ENCODE measurements at regions not wholly inside any gene's neighbourhood (a gene's known extent, or its start where the extent isn't known, plus 50 kb on each side); places are given as distances from the start of the nearest gene placed in this dataset.

GRCh38 chr3:3303636-3304035 is 124.1 kb upstream of the CRBN start:
- no peak overlapping the region for H2AFZ ChIP-seq (ENCODE audit: insufficient read depth, low read depth, low read length, poor library complexity, severe bottlenecking)
- no peaks in the 10 kb centered on the region for H3K36me3 Mint-ChIP-seq
- H3K4me2 ChIP-seq (replicated peaks; ENCODE audit: extremely low read depth, low read length, poor library complexity, severe bottlenecking), result no peak overlapping the region
- no peak overlapping the region for H3K27ac ChIP-seq (ENCODE audit: low read depth in 1 of 2, low read length in 2 of 2)
- H3K36me3 ChIP-seq (replicated peaks in 1 of 2; ENCODE audit: control insufficient read depth in 1 of 2, insufficient read depth in 2 of 2, low read length in 2 of 2), result no peaks in the 10 kb centered on the region
- no peaks in the 10 kb centered on the region for H3K9me3 ChIP-seq (replicated peaks in 1 of 2; ENCODE audit: control insufficient read depth in 1 of 2, insufficient read depth in 1 of 2, low read length in 2 of 2)
- H3K27me3 Mint-ChIP-seq (ENCODE audit: low read depth in 3 of 3), result peaks cover 0 to 4% (median 2%) of the 10 kb centered on the region in 3 donors
- H4K20me1 ChIP-seq (ENCODE audit: insufficient read depth, low read length), result no peaks in the 10 kb centered on the region
- no peaks in the 10 kb centered on the region for H3K4me1 Mint-ChIP-seq
- no peak for DNase-seq
- no peak overlapping the region for H3K9ac ChIP-seq (ENCODE audit: insufficient read depth, low read length, poor library complexity, severe bottlenecking)
- peaks cover 0 to 8% (median 0%) of the 10 kb centered on the region in 7 donors for H3K9me3 Mint-ChIP-seq
- no peaks in the 10 kb centered on the region for H3K4me1 ChIP-seq (ENCODE audit: control insufficient read depth in 1 of 2, insufficient read depth in 2 of 2, low read length in 2 of 2)
- WGBS (ENCODE audit: insufficient coverage), result no CpG with 5 or more reads among the region's 4 CpGs
- no peak for TF ChIP-seq CTCF (IDR thresholded peaks at IDR 0.05)
- no peak overlapping the region for H3K27ac Mint-ChIP-seq
- H3K4me3 Mint-ChIP-seq, result no peak overlapping the region
- H3K27me3 ChIP-seq (ENCODE audit: control insufficient read depth in 2 of 2, insufficient read depth in 2 of 2, low read length in 2 of 2), result no peaks in the 10 kb centered on the region
- intact Hi-C loops (cut with micrococcal nuclease), result no loop called here
- no peaks in the 10 kb centered on the region for H3K79me2 ChIP-seq (ENCODE audit: insufficient read depth, low read length)
- H3K4me3 ChIP-seq (replicated peaks in 1 of 3; ENCODE audit: low read depth in 2 of 3, low read length in 3 of 3), result no peak overlapping the region

GRCh38 chr3:3302964-3303363 is 123.5 kb upstream of the CRBN start:
- no peaks in the 10 kb centered on the region for H3K9me3 ChIP-seq (replicated peaks in 1 of 2; ENCODE audit: control insufficient read depth in 1 of 2, insufficient read depth in 1 of 2, low read length in 2 of 2)
- Mint-ChIP-seq H3K4me3 (no peak overlapping the region), H3K36me3 (no peaks in the 10 kb centered on the region), H3K9me3 (peaks cover 0 to 8% (median 0%) of the 10 kb centered on the region in 7 donors), H3K27me3 (ENCODE audit: low read depth in 3 of 3) (peaks cover 0 to 4% (median 2%) of the 10 kb centered on the region in 3 donors), H3K4me1 (no peaks in the 10 kb centered on the region), H3K27ac (no peak overlapping the region)
- H3K79me2 ChIP-seq (ENCODE audit: insufficient read depth, low read length), result no peaks in the 10 kb centered on the region
- no peak for TF ChIP-seq CTCF (IDR thresholded peaks at IDR 0.05)
- no peaks in the 10 kb centered on the region for H3K36me3 ChIP-seq (replicated peaks in 1 of 2; ENCODE audit: control insufficient read depth in 1 of 2, insufficient read depth in 2 of 2, low read length in 2 of 2)
- no peaks in the 10 kb centered on the region for H3K4me1 ChIP-seq (ENCODE audit: control insufficient read depth in 1 of 2, insufficient read depth in 2 of 2, low read length in 2 of 2)
- H4K20me1 ChIP-seq (ENCODE audit: insufficient read depth, low read length), result no peaks in the 10 kb centered on the region
- no peak overlapping the region for H3K4me2 ChIP-seq (replicated peaks; ENCODE audit: extremely low read depth, low read length, poor library complexity, severe bottlenecking)
- H2AFZ ChIP-seq (ENCODE audit: insufficient read depth, low read depth, low read length, poor library complexity, severe bottlenecking), result no peak overlapping the region
- intact Hi-C loops (cut with micrococcal nuclease), result no loop called here
- no peak for DNase-seq
- H3K27ac ChIP-seq (ENCODE audit: low read depth in 1 of 2, low read length in 2 of 2), result no peak overlapping the region
- no peak overlapping the region for H3K9ac ChIP-seq (ENCODE audit: insufficient read depth, low read length, poor library complexity, severe bottlenecking)
- no peak overlapping the region for H3K4me3 ChIP-seq (replicated peaks in 1 of 3; ENCODE audit: low read depth in 2 of 3, low read length in 3 of 3)
- no peaks in the 10 kb centered on the region for H3K27me3 ChIP-seq (ENCODE audit: control insufficient read depth in 2 of 2, insufficient read depth in 2 of 2, low read length in 2 of 2)
- WGBS (ENCODE audit: insufficient coverage), result 100% methylated on average over 2 of the region's 3 CpGs
